Lower leg skin (tissue), 3 donors: ENCODE measurements at regions not wholly inside any gene's neighbourhood (a gene's known extent, or its start where the extent isn't known, plus 50 kb on each side); places are given as distances from the start of the nearest gene placed in this dataset.

Experiments used
- CTCF ChIP-seq, 3 donors: fragments of 450-650 bp; IDR thresholded peaks; one replicate each; pipeline ENCODE4 v1.5.1; 2016; ENCODE audit warnings: antibody characterized with exemption in 3 of 3, mild to moderate bottlenecking in 3 of 3, moderate library complexity in 2 of 3
- POLR2A ChIP-seq, 2 donors: fragments of 450-650 bp; IDR thresholded peaks; one replicate each; pipeline ENCODE4 v1.6.1; 2016 to 2017; ENCODE audit warnings: antibody characterized with exemption in 2 of 2, mild to moderate bottlenecking in 1 of 2, moderate library complexity in 1 of 2

DNA sequence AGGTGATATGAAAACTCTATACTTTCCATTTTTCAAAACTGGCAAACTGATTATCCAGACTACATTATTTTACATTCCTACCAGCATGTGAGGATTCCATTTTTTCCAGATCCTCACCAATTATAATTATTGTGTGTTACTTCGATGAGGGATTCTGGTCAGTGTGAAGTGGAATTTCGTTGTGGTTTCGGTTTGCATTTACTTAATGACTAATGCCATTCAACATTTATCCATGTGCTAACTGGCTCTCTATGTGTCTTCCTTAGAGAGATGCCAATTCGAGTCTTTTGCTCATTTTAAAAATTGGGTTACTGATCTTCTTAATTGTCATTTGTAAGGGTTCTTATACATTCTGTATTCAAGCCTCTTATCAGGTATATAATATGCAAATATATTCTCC is 1551.3 kb upstream of the MIR17HG start:
- TF ChIP-seq CTCF (IDR thresholded peaks at IDR 0.05) (no peak), POLR2A (IDR thresholded peaks at IDR 0.05) (no peak)
